ENCODE measurements at regions not wholly inside any gene's neighbourhood (a gene's known extent, or its start where the extent isn't known, plus 50 kb on each side); places are given as distances from the start of the nearest gene placed in this dataset.
"Not testable (repeated sequence)": the region's sequence is repeated elsewhere in the genome, so short reads cannot be mapped to it uniquely, and the experiment has no call there.

DNA sequence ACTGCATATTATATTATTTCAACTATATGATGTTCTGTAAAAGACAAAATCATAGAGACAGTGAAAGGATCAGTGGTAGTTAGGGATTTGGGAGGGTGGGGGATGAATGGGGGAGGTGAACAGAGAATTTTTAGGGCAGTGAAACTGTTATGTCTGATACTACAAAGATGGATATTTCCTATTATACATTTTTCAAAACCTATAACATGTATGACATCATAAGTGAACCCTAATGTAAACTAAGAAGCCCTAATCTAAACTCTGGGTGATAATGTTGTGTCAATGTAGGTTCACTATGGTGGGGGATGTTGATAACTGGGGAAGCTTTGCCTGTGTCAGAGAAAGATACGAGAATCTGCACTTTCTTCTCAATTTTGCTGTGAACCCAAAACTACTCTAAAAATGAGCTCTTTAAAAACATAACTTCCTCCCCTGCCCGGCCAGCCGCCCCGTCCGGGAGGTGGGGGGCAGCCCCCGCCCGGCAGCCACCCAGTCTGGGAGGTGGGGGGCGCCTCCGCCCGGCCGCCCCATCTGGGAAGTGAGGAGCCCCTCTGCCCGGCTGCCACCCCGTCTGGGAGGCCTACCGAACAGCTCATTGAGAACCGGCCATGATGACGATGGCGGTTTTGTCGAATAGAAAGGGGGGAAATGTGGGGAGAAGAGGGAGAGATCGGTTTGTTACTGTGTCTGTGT, 234.4 kb downstream of the RPIA start:
- no peak for DNase-seq

DNA sequence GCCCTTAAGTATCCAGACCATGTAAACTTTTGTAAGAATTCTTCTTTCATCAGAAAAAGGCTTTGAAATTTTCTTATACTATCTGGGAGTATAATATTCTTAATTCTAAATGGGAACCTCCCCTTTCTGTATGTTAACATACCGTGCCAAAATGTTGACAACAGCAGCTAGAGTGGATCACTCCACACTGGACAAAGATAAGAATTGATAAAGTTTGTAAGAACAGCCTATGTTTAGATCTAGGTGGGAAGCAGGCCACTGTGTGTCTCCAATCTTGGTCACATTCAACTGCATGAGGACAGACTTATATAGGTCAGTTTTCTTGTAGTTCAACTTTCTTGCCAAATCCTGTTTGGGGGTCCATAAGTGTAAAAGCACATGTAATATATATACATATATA, 235.7 kb downstream of the RPIA start:
- DNase-seq = no peak

DNA sequence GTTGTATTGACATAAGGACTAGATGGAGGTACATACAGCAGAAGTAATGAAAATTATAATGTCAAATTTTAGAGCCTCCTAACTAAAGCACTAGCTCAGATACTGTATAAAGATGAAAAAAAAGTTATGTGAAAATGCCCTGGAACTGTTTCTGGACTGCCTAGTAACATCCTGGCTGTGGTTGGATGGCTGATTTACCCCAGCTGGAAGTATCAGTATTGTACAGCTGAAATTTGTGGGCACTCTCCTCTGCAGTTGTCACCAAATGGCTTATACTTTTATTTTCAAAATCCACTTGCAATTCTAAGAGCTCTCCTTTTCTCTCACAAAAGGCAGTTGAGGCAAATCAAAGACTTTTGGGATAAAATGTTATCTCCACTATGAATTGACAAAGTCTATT, 239.2 kb downstream of the RPIA start:
- no peak for DNase-seq

- no peak for DNase-seq
Observed at GRCh38 chr2:88932686-88933085, 241.2 kb downstream of the RPIA start.

GRCh38 chr2:88933091-88933490, 241.6 kb downstream of the RPIA start:
- DNase-seq = no peak

- no peak for DNase-seq
Observed at GRCh38 chr2:88933980-88934379, 242.5 kb downstream of the RPIA start.

- not testable (repeated sequence) for DNase-seq
Observed at GRCh38 chr2:88941178-88941577, 249.7 kb downstream of the RPIA start.

- no peak for DNase-seq
Observed at GRCh38 chr2:88942798-88943197, 251.3 kb downstream of the RPIA start.

- no peak for DNase-seq
Observed at GRCh38 chr2:88949336-88949735, 257.9 kb downstream of the RPIA start.

DNA sequence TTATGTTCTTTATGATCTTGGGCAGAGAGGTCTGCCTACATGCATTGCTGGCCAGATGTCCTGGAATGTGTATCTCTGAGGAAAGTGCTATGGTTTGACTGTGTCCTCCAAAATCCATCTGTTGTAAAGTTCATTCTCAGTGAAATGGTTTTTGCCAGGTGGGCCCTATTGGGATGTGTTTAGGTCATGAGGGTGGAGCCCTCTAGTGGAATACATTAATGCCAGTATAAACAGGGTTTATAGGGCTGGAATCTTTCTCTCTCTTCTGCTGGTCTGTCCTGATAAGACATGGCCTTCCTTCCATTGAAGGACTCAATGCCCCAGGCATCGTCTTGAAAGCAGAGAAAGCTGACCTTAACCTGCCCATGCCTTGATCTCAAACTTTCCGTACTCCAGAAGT, 258.5 kb downstream of the RPIA start:
- DNase-seq = no peak

DNA sequence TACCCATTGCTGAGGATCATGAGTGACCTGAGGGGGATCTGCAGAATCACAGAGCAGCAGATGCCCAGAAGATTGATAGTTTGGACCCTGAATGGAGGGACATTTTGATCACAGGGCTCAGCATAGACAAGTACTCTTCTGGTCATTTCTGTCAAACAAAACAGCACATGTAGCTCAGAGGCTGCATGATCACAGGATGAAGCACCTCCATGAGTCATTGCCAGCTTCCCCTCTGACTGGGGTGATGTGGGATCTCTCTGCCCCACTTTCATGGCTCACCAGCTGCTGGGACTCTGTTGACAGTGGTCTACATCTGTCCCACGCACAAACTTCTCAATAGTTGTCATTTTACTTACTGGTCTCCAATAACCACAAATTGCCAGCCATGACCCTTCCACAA, 264.1 kb downstream of the RPIA start:
- no peak for DNase-seq

GRCh38 chr2:88959480-88960204, 268.2 kb downstream of the RPIA start:
- DNase-seq = no peak

- DNase-seq = not testable (repeated sequence)
Observed at GRCh38 chr2:88961323-88961722, 269.9 kb downstream of the RPIA start.

GRCh38 chr2:88967844-88968243, 276.4 kb downstream of the RPIA start:
- no peak for DNase-seq

GRCh38 chr2:88978011-88978410, 286.5 kb downstream of the RPIA start:
- DNase-seq = not testable (repeated sequence)

- not testable (repeated sequence) for DNase-seq
Observed at GRCh38 chr2:88978446-88978845, 287.0 kb downstream of the RPIA start.

- DNase-seq = not testable (repeated sequence)
Observed at GRCh38 chr2:88984079-88984478, 292.6 kb downstream of the RPIA start.

DNA sequence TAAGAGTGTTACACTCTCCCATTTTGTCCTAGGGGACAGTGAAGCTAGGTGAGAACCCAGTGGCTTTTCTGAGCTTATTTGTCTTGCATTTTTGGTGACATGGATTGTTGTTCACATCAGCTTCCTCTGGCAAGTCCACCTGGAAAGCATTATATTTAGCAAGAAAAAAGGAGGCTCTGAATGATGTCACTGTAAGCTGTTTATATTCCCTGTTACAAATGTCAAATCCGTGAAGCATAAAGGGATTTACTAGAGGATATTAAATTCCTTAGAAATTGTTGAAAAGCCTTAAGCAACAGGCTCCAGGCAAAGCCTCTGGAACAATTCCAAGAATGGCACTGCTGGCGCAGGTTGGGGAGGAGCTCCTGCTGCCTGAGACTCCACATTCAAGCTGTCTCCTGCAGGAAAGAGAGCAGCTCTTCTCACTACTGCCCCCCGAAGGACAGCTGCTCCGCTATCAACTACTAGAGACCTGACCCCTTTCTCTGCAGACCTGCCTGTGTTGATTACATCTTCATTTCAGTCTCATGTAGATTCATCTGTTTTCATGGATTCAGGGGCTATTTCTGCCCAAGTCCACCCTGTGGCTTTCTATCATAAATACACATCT, 295.4 kb downstream of the RPIA start:
- DNase-seq = not testable (repeated sequence)

- DNase-seq = not testable (repeated sequence)
Observed at GRCh38 chr2:88988617-88989016, 297.1 kb downstream of the RPIA start.

DNA sequence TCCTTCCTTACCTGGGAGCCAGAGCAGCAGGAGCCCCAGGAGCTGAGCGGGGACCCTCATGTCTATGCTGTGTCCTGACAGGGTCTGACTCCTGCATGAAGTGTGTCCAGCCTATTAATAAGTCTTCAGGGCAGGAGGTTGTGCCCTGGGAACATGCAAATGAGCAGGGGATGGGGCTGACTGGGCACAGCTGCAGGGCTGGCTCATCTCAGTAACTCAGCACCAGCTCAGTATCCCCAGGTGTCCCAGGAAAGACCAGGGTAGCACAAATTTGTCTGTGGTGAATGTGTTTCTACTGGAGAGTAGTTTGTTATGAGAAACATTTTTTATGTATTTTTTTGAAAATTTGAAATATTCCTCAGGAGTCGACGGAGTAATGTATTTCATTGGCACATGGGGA, 301.3 kb downstream of the RPIA start:
- DNase-seq = not testable (repeated sequence)

DNA sequence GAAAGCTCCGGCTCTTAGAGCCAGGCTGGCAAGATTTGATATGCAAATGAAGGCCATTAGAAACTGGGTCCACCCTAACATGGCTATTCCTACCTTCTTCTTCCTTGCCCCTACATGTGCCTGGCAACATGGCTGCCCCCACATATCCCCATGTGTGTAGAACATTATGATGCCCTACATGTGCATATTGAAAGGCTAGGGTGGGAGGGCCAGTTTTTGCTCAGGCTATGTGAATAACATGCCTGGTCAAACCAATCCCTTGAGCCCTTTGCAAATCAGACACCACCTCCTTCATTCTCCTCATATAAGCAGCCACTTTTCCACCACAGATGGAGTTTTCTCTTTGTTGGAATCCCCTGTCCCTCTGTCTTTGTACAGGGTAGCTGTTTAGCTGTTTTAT, 303.4 kb downstream of the RPIA start:
- not testable (repeated sequence) for DNase-seq

GRCh38 chr2:88996588-88996987, 305.1 kb downstream of the RPIA start:
- not testable (repeated sequence) for DNase-seq

DNA sequence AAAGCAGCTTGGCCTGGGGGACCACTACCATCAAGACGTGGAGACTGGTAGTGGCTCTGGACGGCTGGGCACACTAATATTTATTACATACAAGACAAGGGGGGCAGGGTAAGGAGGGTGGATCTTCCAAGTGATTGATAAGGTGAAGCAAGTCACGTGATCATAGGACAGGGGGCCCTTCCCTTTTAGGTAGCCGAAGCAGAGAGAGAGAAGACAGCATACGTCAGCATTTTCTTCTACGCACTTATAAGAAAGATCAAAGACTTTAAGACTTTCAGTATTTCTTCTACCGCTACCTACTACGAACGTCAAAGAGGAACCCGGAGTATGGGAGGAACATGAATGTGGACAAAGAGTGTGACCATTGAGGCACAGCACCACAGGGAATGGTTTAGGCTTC, 307.9 kb downstream of the RPIA start:
- no peak for DNase-seq

DNA sequence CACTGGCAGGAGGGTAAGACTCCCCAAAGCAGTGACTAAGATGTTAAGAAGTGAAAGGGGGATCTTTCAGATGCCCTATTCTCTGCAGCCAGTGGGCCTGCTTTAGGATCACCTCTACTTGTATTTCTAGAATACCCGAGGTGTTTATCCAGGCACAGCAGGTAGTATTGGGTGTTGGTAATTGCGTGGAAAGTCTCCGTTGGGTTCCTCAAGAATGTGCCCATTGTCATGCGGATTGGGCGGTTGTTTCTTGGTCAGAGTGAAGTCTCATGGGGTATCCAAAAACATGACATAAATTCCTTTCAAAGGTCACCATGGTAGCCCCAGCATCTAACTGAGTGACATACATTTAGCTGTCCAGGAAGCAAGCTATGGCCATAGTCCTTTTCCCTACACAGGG, 308.8 kb downstream of the RPIA start:
- no peak for DNase-seq
